GM19397 (cell line): ENCODE measurements at regions not wholly inside any gene's neighbourhood (a gene's known extent, or its start where the extent isn't known, plus 50 kb on each side); places are given as distances from the start of the nearest gene placed in this dataset.

ENCODE experiments used
- ATAC-seq: cut with Tn5 transposase; IDR thresholded peaks from one replicate; pipeline ENCODE4 v1.9.1; 2021; ENCODE audit warnings: mild to moderate bottlenecking, moderate library complexity; ENCODE audit not compliant: unreplicated experiment

GRCh38 chr3:174639970-174640369, 219.2 kb upstream of the NAALADL2 start:
- no peak for ATAC-seq

DNA sequence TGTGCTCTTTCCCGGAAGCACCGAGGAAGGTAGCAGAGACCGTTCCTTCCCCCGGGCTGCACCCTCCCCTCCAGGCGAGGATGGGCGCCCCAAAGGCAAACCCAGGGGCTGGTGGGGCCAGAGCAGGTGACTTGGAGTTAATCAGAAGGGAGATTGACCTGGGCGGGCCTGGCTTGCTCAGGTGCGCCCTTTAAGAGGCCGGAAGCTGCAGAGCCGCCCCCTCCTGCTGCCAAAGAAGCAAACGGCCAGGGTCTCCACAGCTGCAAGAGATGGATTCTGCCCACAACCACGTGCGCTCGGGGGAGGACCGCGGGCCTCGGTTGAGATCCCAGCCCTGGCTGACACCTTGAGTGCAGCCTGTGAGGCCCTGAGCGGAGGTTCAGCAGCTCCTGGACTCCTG, 218.2 kb upstream of the NAALADL2 start:
- ATAC-seq = no peak

DNA sequence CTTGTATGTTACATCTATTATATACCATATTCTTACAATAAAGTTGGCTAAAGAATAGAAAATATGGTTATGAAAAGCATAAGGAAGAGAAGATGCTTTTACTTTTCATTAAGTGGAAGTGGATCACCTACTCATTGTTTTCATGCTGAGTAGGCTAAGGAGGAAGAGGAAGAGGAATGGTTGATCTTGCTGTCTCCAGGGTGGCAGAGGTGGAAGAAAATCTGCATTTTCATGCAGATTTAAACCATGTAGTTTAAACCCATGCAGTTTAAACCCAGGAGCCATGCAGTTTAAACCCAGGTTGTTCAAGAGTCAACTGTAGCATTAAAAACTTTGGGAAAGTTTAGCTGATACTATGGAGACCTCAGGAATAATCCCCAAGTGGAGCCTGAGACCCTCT, 214.8 kb upstream of the NAALADL2 start:
- no peak for ATAC-seq

- no peak for ATAC-seq
These were observed 207.2 kb upstream of the NAALADL2 start for GRCh38 chr3:174651951-174652350.

DNA sequence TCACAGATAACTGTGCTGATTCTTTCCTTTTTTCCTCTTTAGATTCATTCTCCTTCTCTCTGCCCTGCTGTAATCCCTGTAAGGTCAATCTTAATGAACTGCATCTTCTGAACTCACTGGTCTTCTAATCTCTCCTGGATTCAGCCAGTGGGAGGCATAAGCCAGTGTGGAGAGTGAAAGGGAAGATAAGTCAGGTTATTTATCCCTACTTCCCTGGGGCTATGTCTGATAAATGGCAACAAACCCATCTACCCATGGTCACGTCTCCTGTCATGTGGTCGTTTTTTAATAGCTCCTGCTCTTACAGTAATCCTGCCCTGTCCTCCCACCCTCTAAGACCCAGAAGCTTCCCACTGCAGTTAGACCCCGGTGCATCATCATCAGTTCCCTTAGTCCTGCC, 199.6 kb upstream of the NAALADL2 start:
- no peak for ATAC-seq

GRCh38 chr3:174662653-174663052, 196.5 kb upstream of the NAALADL2 start:
- ATAC-seq = no peak

- no peak for ATAC-seq
These were observed 191.7 kb upstream of the NAALADL2 start for GRCh38 chr3:174667386-174667785.

- ATAC-seq = no peak
These were observed 183.7 kb upstream of the NAALADL2 start for GRCh38 chr3:174675406-174675805.

GRCh38 chr3:174681784-174682183, 177.3 kb upstream of the NAALADL2 start:
- ATAC-seq = no peak

- ATAC-seq = no peak
These were observed 173.3 kb upstream of the NAALADL2 start for GRCh38 chr3:174685796-174686195.

GRCh38 chr3:174697310-174697709, 161.8 kb upstream of the NAALADL2 start:
- no peak for ATAC-seq

GRCh38 chr3:174700736-174701135, 158.4 kb upstream of the NAALADL2 start:
- ATAC-seq = no peak

- no peak for ATAC-seq
These were observed 148.5 kb upstream of the NAALADL2 start for GRCh38 chr3:174710612-174711011.

DNA sequence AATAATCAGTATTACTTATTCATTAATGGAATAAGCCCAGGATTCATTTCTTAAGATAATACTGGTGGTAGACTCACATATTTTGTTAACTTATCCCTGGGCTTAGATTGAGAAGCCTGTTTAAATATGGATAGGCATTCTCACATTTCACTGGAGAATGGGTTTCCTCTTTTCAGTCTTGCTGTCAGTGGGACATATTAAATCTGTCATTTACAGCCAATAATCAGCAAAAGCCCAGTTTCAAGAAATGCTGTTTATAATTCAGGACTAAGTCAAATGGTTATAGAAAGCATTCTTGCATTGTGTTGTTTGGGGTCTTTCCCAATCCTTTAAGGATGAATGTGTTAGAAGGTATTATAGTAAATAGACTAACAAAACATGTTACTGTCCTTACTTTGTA, 143.7 kb upstream of the NAALADL2 start:
- no peak for ATAC-seq

DNA sequence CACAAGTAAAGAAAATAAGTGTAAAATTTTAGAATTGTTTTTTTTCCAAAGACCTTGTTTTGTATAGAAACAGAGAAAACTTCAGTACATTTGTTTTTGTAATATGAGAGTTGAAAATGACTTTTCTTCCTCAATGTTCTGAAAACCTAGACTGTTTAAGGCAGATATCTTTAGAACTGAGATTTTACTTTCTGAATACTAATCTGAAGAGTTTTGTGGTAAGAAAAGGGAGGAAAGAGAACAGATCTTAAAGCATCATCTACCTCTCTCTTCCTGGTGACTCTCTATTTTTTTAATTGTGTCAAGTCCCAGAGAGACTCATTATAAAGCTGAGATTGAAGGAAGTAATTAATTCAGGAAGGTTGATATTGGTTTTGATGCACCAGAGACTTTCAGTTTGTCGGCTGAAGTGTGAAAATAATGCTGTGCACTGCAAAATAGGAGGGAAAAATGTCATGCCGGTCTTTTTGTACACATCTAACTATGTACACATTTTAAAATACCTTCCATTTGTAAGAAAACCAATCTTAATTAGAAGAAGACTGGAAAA, 142.1 kb upstream of the NAALADL2 start:
- ATAC-seq = no peak

GRCh38 chr3:174720717-174721116, 138.4 kb upstream of the NAALADL2 start:
- no peak for ATAC-seq

DNA sequence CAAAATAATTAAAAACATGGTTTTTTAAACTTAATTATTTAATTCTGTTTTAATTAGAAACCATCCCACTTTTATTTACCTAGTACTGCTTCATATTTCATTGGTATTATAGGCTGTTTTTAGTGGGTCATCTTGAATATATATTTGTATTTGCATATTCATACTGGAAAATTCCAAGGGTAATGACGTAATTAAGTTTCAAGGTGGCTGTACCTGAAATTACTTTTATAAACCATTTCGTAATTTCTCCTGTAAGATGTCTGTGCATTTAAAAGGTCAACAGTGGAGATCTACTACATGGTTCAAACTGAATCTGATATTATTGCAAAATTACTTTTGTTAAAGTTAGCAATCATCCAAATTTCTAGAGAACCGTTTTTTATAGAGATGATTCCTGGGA, 133.8 kb upstream of the NAALADL2 start:
- ATAC-seq = no peak

GRCh38 chr3:174737966-174738365, 121.2 kb upstream of the NAALADL2 start:
- ATAC-seq = no peak

DNA sequence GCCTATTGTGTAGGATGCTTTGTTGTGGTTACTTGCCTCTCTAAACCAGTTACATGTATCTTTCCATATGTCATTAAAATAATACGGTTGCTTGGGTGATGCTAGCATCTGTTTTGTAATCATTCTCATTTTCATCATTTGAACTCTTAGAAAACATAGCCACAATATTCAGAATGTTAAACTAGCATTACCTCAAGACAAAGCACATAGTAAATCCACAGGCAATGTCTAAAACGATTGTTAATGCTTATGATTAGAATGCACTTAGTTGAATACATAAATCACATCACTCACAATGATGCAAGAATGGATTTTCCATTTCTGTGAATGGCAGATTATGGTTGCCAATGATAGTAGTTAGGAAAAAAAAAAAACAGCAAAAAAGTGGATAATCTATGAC, 110.0 kb upstream of the NAALADL2 start:
- ATAC-seq = no peak

GRCh38 chr3:174755833-174756829, 103.0 kb upstream of the NAALADL2 start:
- ATAC-seq = no peak

DNA sequence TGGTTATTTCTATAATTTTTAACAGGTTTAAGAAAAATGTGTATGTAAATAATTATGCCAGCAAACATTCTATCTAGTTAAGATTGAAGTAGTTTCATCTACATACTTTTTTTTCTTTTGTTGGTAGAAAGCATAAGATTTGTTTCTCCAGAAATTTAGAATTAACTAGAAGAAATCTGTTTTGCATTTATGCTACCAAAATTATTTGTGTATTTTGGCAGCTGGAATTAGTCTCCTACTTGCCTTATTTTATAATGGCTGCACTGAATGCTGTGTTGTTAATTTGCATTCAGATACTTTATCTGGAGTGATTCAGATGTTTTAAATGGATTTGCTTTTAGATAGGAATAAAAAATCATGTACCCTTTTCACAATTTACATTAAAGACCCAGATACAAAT, 100.2 kb upstream of the NAALADL2 start:
- ATAC-seq = no peak

DNA sequence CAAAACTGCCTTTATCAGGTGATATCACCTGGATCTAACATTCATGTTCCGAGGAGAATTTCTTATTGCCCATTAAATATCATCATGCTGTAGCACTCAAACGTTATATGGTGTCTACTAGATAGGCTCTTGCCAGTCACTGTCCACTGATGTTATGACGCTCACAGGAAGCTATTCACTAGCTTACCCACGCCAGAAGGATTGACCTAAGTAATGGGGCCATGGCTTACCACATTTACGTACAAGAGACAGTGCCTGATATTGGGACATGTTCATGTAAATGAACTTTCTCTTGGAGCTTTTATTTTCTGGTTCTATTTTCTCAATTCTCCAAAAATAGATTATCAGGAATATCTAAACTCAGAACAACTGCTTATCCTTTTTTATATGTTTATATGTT, 91.7 kb upstream of the NAALADL2 start:
- no peak for ATAC-seq
